ENCODE measurements at regions not wholly inside any gene's neighbourhood (a gene's known extent, or its start where the extent isn't known, plus 50 kb on each side); places are given as distances from the start of the nearest gene placed in this dataset.

DNA sequence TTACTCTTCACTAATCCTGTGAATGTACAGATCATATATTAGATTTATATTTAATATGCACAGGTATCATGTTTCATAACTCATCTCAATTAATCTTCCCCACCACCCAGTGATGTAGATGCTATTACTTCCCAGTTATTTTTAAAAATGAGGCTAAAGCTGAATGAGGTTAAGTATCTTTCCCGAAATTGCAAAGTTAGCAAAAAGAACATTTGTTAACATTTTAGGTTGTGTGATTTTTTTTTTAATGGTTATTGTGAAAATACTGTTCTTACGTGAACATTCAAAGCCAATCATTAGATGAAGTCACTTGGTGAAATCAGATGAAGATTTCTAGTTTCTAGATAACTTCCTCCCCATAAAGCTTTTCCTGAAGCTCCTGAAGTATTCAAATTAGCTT lies 186.9 kb upstream of the PLEKHA5 start:
- Histone ChIP-seq H2BK120ac (replicated peaks; ENCODE audit: low read depth, low read length) (no peak overlapping the region), H3K36me3 (ENCODE audit: control insufficient read depth in 2 of 4, insufficient read depth in 4 of 4, low read length in 3 of 4) (no peaks in the 10 kb centered on the region), H3K14ac (ENCODE audit: insufficient read length) (no peak overlapping the region), H3K27ac (ENCODE audit: low read depth, low read length) (no peak overlapping the region), H4K20me1 (replicated peaks in 1 of 2; ENCODE audit: control insufficient read depth in 1 of 2, insufficient read depth in 2 of 2, low read length in 2 of 2) (no peaks in the 10 kb centered on the region), H3K23ac (ENCODE audit: insufficient read length) (no peak overlapping the region), H3K18ac (ENCODE audit: extremely low read depth, low read length) (no peak overlapping the region), H3K9ac (replicated peaks in 1 of 4; ENCODE audit: extremely low read depth in 1 of 4, low read depth in 3 of 4, low read length in 3 of 4) (peak overlapping the region in 1 of 4 experiments; percentile 49; a peak in 1 of 7 replicates), H2BK5ac (ENCODE audit: low read depth, low read length) (no peak overlapping the region), H3K27me3 (replicated peaks in 1 of 4; ENCODE audit: control insufficient read depth in 3 of 4, extremely low read depth in 1 of 4, insufficient read depth in 3 of 4, low read length in 3 of 4) (no peaks in the 10 kb centered on the region), H3K9me3 (ENCODE audit: insufficient read depth in 2 of 2, low read depth in 1 of 2, low read length in 1 of 2) (no peaks in the 10 kb centered on the region), H3K4me2 (ENCODE audit: insufficient read depth in 1 of 2, low read depth in 2 of 2, low read length in 2 of 2) (no peak overlapping the region), H3K56ac (replicated peaks; ENCODE audit: insufficient read length, low read depth, low read length) (no peak overlapping the region), H3K79me1 (ENCODE audit: low read depth, low read length) (no peaks in the 10 kb centered on the region), H2AK5ac (ENCODE audit: low read depth, low read length) (no peak overlapping the region), H3K79me2 (ENCODE audit: control insufficient read depth in 1 of 2, insufficient read depth in 2 of 2, low read length in 2 of 2) (no peaks in the 10 kb centered on the region), H4K5ac (ENCODE audit: insufficient read length, low read depth, low read length) (no peak overlapping the region), H3K4me1 (replicated peaks in 1 of 4; ENCODE audit: control insufficient read depth in 3 of 4, insufficient read depth in 4 of 4, low read length in 3 of 4) (no peaks in the 10 kb centered on the region), H3K4me3 (ENCODE audit: extremely low read depth in 1 of 4, insufficient read depth in 2 of 4, low read depth in 3 of 4, low read length in 4 of 4) (no peak overlapping the region), H2BK20ac (ENCODE audit: low read length) (no peak overlapping the region), H2AFZ (ENCODE audit: low read length) (peak overlapping the region; percentile 57; the same call in 1 of the 2 replicates), H2BK15ac (ENCODE audit: low read length) (no peak overlapping the region), H2BK12ac (ENCODE audit: low read depth, low read length) (no peak overlapping the region), H4K8ac (ENCODE audit: extremely low read depth, insufficient read depth, low read length) (no peak overlapping the region), H3K23me2 (ENCODE audit: low read depth, low read length) (no peaks in the 10 kb centered on the region), H4K91ac (replicated peaks; ENCODE audit: insufficient read length, low read length) (no peak overlapping the region), H3K4ac (replicated peaks; ENCODE audit: insufficient read length, low read depth, low read length) (no peak overlapping the region)
- DNase-seq (ENCODE audit: low read depth in 1 of 2, low spot score in 2 of 2) (no peak), FAIRE-seq (no peak)
- 91% methylated on average over 2 of the region's 2 CpGs; no CpG with 5 or more reads in 1 of the 2 experiments for WGBS, 2 experiments (ENCODE audit: extremely low coverage in 1 of 2, insufficient coverage in 1 of 2, insufficient read length in 1 of 2, insufficient replicate concordance in 2 of 2, low coverage in 1 of 2, low lambda C conversion rate in 2 of 2, missing lambda C conversion rate in 1 of 2)
- CTCF ChIA-PET (ENCODE audit: partially characterized antibody), result interaction anchor here (1.8 kb wide), 1 partner anchor 13 kb away, joined by 4 read pairs; no protein-coding TSS in a partner anchor
- POLR2A ChIA-PET (ENCODE audit: partially characterized antibody), result interaction anchor here (0.8 kb wide), 1 partner anchor 61 kb away, joined by 3 read pairs; no protein-coding TSS in a partner anchor
- TF ChIP-seq SP4 (IDR thresholded peaks at IDR 0.05; ENCODE audit: low read length), result no peak
- no peak for TF ChIP-seq KDM5A (IDR thresholded peaks at IDR 0.05; ENCODE audit: low read length)
- no peak for TF ChIP-seq CREB1 (IDR thresholded peaks at IDR 0.05)
- no peak for TF ChIP-seq SUZ12 (IDR thresholded peaks at IDR 0.05; ENCODE audit: low read length)
- TF ChIP-seq POU5F1 (IDR thresholded peaks at IDR 0.05; ENCODE audit: low read depth, low read length), result no peak
- TF ChIP-seq MAFK (IDR thresholded peaks at IDR 0.05; ENCODE audit: low read depth, low read length), result no peak
- no peak for TF ChIP-seq CHD1 (IDR thresholded peaks at IDR 0.05; ENCODE audit: low read depth, low read length)
- TF ChIP-seq TBP (IDR thresholded peaks at IDR 0.05; ENCODE audit: low read depth, low read length), result no peak
- TF ChIP-seq RAD21 (IDR thresholded peaks at IDR 0.05 in 1 of 2, conservative IDR thresholded peaks at IDR 0.05 in 1 of 2; ENCODE audit: low read depth in 2 of 2, low read length in 2 of 2), result no peak
- no peak for TF ChIP-seq TAF7 (optimal IDR thresholded peaks at IDR 0.05; ENCODE audit: borderline replicate concordance, low read depth, low read length)

Data from H1 (cell line).